IPS-NIHi11 (cell line): ENCODE measurements at regions not wholly inside any gene's neighbourhood (a gene's known extent, or its start where the extent isn't known, plus 50 kb on each side); places are given as distances from the start of the nearest gene placed in this dataset.

Experiments
- DNase-seq: peaks from one replicate; pipeline ENCODE4 v3.0.0; 2012; ENCODE audit warnings: mixed read lengths, low spot score

- DNase-seq: no peak
Observed at GRCh38 chr7:96638669-96639068, 71.0 kb downstream of the SEM1 start.

- DNase-seq: no peak
Observed at GRCh38 chr7:96637522-96637921, 72.1 kb downstream of the SEM1 start.

GRCh38 chr7:96636979-96637378, 72.7 kb downstream of the SEM1 start:
- no peak for DNase-seq

- no peak for DNase-seq
Observed at GRCh38 chr7:96636342-96636860, 73.2 kb downstream of the SEM1 start.

GRCh38 chr7:96629884-96630283, 79.8 kb downstream of the SEM1 start:
- no peak for DNase-seq

GRCh38 chr7:96624954-96625353, 84.7 kb downstream of the SEM1 start:
- DNase-seq: no peak

- DNase-seq: no peak
Observed at GRCh38 chr7:96621932-96622331, 87.7 kb downstream of the SEM1 start.

- DNase-seq: no peak
Observed at GRCh38 chr7:96614154-96614867, 95.3 kb downstream of the SEM1 start.

- no peak for DNase-seq
Observed at GRCh38 chr7:96612034-96612433, 97.6 kb downstream of the SEM1 start.

- no peak for DNase-seq
Observed at GRCh38 chr7:96605045-96605716, 104.5 kb downstream of the SEM1 start.

GRCh38 chr7:96599288-96599936, 110.2 kb downstream of the SEM1 start:
- no peak for DNase-seq

- no peak for DNase-seq
Observed at GRCh38 chr7:96598421-96598820, 111.2 kb downstream of the SEM1 start.

GRCh38 chr7:96596120-96596826, 113.4 kb downstream of the SEM1 start:
- DNase-seq: no peak

GRCh38 chr7:96591900-96592676, 117.6 kb downstream of the SEM1 start:
- DNase-seq: peak; percentile 30

- DNase-seq: no peak
Observed at GRCh38 chr7:96591159-96591899, 118.3 kb downstream of the SEM1 start.

- DNase-seq: no peak
Observed at GRCh38 chr7:96589038-96589437, 120.6 kb downstream of the SEM1 start.

GRCh38 chr7:96579119-96579518, 130.5 kb downstream of the SEM1 start:
- DNase-seq: no peak

GRCh38 chr7:96578606-96579005, 131.0 kb downstream of the SEM1 start:
- DNase-seq: no peak

GRCh38 chr7:96563409-96563808, 146.2 kb downstream of the SEM1 start:
- no peak for DNase-seq

- no peak for DNase-seq
Observed at GRCh38 chr7:96562966-96563365, 146.7 kb downstream of the SEM1 start.

- no peak for DNase-seq
Observed at GRCh38 chr7:96562458-96562857, 147.2 kb downstream of the SEM1 start.
